Keratinocyte (primary cell): ENCODE measurements at regions not wholly inside any gene's neighbourhood (a gene's known extent, or its start where the extent isn't known, plus 50 kb on each side); places are given as distances from the start of the nearest gene placed in this dataset.

Experiments
- DNase-seq: peaks from one replicate; pipeline ENCODE4 v3.0.0-alpha.2; 2011; ENCODE audit warnings: low read depth, missing footprints, low spot score
- FAIRE-seq: peaks from 2 replicates; lab custom pipeline; 2011; peaks lifted over from hg19 to GRCh38; lab: Jason Lieb, UNC
- H2AFZ ChIP-seq: 2 replicates; pipeline ENCODE4 v1.6.0; 2012; ENCODE audit warnings: low read length, control low read depth, inconsistent platforms; ENCODE audit not compliant: control insufficient read depth
- H3K27ac ChIP-seq: 2 replicates; pipeline ENCODE4 v1.5.1; 2011; ENCODE audit warnings: low read length; ENCODE audit not compliant: control insufficient read depth, insufficient read depth
- H3K27me3 ChIP-seq: 3 replicates; pipeline ENCODE4 v1.6.0; 2011; ENCODE audit warnings: low read length; ENCODE audit not compliant: control insufficient read depth, insufficient read depth; ENCODE audit errors: extremely low read depth
- H3K36me3 ChIP-seq, 2 experiments: 2 replicates in 1 of 2; 3 replicates in 1 of 2; pipeline ENCODE4 v1.5.1; 2011; ENCODE audit warnings: low read length in 2 of 2, mild to moderate bottlenecking in 1 of 2; ENCODE audit not compliant: control insufficient read depth in 2 of 2, insufficient read depth in 2 of 2; ENCODE audit errors: extremely low read depth in 1 of 2
- H3K4me1 ChIP-seq: 3 replicates; pipeline ENCODE4 v1.5.1; 2011; ENCODE audit warnings: low read length; ENCODE audit not compliant: control insufficient read depth, insufficient read depth; ENCODE audit errors: extremely low read depth
- H3K4me2 ChIP-seq: 3 replicates; pipeline ENCODE4 v1.6.0; 2011; ENCODE audit warnings: low read depth, low read length; ENCODE audit not compliant: control insufficient read depth, insufficient read depth; ENCODE audit errors: extremely low read depth
- H3K4me3 ChIP-seq, 3 experiments: fragments of 200-600 bp in 1 of 3; sonication (generic) in 1 of 3; 2 replicates in 2 of 3; 3 replicates in 1 of 3; pipeline ENCODE4 v1.5.1; 2011 to 2016; ENCODE audit warnings: low read length in 3 of 3, mild to moderate bottlenecking in 3 of 3, control low read depth in 2 of 3, inconsistent platforms in 1 of 3, low read depth in 1 of 3, mixed read lengths in 1 of 3, mixed run types in 1 of 3, moderate library complexity in 1 of 3; ENCODE audit not compliant: control insufficient read depth in 2 of 3, insufficient read depth in 2 of 3; ENCODE audit errors: extremely low read depth in 1 of 3
- H3K79me2 ChIP-seq: 2 replicates; pipeline ENCODE4 v1.6.0; 2012; ENCODE audit warnings: low read length; ENCODE audit not compliant: control insufficient read depth, insufficient read depth
- H3K9ac ChIP-seq: 3 replicates; pipeline ENCODE4 v1.6.0; 2011; ENCODE audit warnings: low read length; ENCODE audit not compliant: control insufficient read depth, insufficient read depth; ENCODE audit errors: extremely low read depth
- H3K9me1 ChIP-seq: 3 replicates; pipeline ENCODE4 v1.6.0; 2011; ENCODE audit warnings: low read length; ENCODE audit not compliant: control insufficient read depth, insufficient read depth; ENCODE audit errors: extremely low read depth
- H3K9me3 ChIP-seq: 2 replicates; pipeline ENCODE4 v1.5.1; 2012; ENCODE audit warnings: low read depth, low read length; ENCODE audit not compliant: control insufficient read depth
- H4K20me1 ChIP-seq: 3 replicates; pipeline ENCODE4 v1.6.0; 2011; ENCODE audit warnings: low read length; ENCODE audit not compliant: control insufficient read depth, insufficient read depth; ENCODE audit errors: extremely low read depth
- CTCF ChIP-seq, 3 experiments: IDR thresholded peaks in 1 of 3; conservative IDR thresholded peaks in 1 of 3; optimal IDR thresholded peaks in 1 of 3; 2 replicates in 2 of 3; 3 replicates in 1 of 3; pipeline versions ENCODE3 to v1.5.1; 2011; ENCODE audit warnings: low read length in 3 of 3, mild to moderate bottlenecking in 3 of 3, moderate library complexity in 2 of 3, control low read depth in 1 of 3, inconsistent platforms in 1 of 3; ENCODE audit not compliant: insufficient read depth in 2 of 3; ENCODE audit errors: extremely low read depth in 1 of 3
- EZH2 ChIP-seq: IDR thresholded peaks from one replicate; pipeline ENCODE4 v1.6.1; 2012; ENCODE audit warnings: inconsistent platforms, mild to moderate bottlenecking, low read length, moderate library complexity
- dilution Hi-C: fragments of 300-500 bp; cut with MboI; formaldehyde crosslinking; loops from one replicate; pipeline ENCODE4 v1.7.0; 2020; ENCODE audit warnings: low sequenced_read_pairs; ENCODE audit not compliant: extremely low pct_ligation_motif_present

- no peak for TF ChIP-seq EZH2
- no peak for TF ChIP-seq CTCF (optimal IDR thresholded peaks at IDR 0.05 in 1 of 3, IDR thresholded peaks at IDR 0.05 in 1 of 3, conservative IDR thresholded peaks at IDR 0.05 in 1 of 3; ENCODE audit: extremely low read depth in 1 of 3, insufficient read depth in 2 of 3, low read length in 3 of 3)
- dilution Hi-C loops = no loop called here
- H3K9me3 ChIP-seq = no peaks in the 10 kb centered on the region
- DNase-seq = no peak
- H3K9ac ChIP-seq = no peak overlapping the region
- no peaks in the 10 kb centered on the region for H4K20me1 ChIP-seq
- no peak overlapping the region for H3K4me3 ChIP-seq
- H3K4me2 ChIP-seq = no peak overlapping the region
- H2AFZ ChIP-seq = no peak overlapping the region
- no peak overlapping the region for H3K27ac ChIP-seq
- H3K79me2 ChIP-seq = no peaks in the 10 kb centered on the region
- H3K9me1 ChIP-seq = no peaks in the 10 kb centered on the region
- no peaks in the 10 kb centered on the region for H3K27me3 ChIP-seq
- no peaks in the 10 kb centered on the region for H3K36me3 ChIP-seq
- H3K4me1 ChIP-seq = no peaks in the 10 kb centered on the region
- no peak for FAIRE-seq
Measured at GRCh38 chr16:61295311-61295710, 740.9 kb downstream of the CDH8 start.

- H3K9me1 ChIP-seq = no peaks in the 10 kb centered on the region
- H3K79me2 ChIP-seq = no peaks in the 10 kb centered on the region
- no peaks in the 10 kb centered on the region for H3K36me3 ChIP-seq
- no peaks in the 10 kb centered on the region for H4K20me1 ChIP-seq
- H3K4me3 ChIP-seq = no peak overlapping the region
- H3K27me3 ChIP-seq = no peaks in the 10 kb centered on the region
- no peaks in the 10 kb centered on the region for H3K9me3 ChIP-seq
- no peak overlapping the region for H3K9ac ChIP-seq
- H3K4me2 ChIP-seq = no peak overlapping the region
- FAIRE-seq = no peak
- no peaks in the 10 kb centered on the region for H3K4me1 ChIP-seq
- no peak for DNase-seq
- dilution Hi-C loops = no loop called here
- no peak for TF ChIP-seq CTCF (optimal IDR thresholded peaks at IDR 0.05 in 1 of 3, IDR thresholded peaks at IDR 0.05 in 1 of 3, conservative IDR thresholded peaks at IDR 0.05 in 1 of 3; ENCODE audit: extremely low read depth in 1 of 3, insufficient read depth in 2 of 3, low read length in 3 of 3)
- no peak for TF ChIP-seq EZH2
- no peak overlapping the region for H2AFZ ChIP-seq
- H3K27ac ChIP-seq = no peak overlapping the region
Measured at GRCh38 chr16:61289141-61289540, 747.1 kb downstream of the CDH8 start.
